ENCODE measurements at regions not wholly inside any gene's neighbourhood (a gene's known extent, or its start where the extent isn't known, plus 50 kb on each side); places are given as distances from the start of the nearest gene placed in this dataset.

GRCh38 chr2:76569819-76570218 lies 859.1 kb upstream of the GCFC2 start:
- no peak for TF ChIP-seq CTCF (IDR thresholded peaks at IDR 0.05; ENCODE audit: insufficient read depth, low read length, missing control alignments)
- ChIA-PET POLR2A (no interaction called here), CTCF (no interaction called here)
- no peak for DNase-seq (ENCODE audit: low read depth, low spot score)
- no peak overlapping the region for H3K4me3 ChIP-seq (ENCODE audit: low read depth, low read length)

GRCh38 chr2:76567478-76567877 lies 856.8 kb upstream of the GCFC2 start:
- no peak for DNase-seq (ENCODE audit: low read depth, low spot score)

GRCh38 chr2:76564734-76565133 lies 854.0 kb upstream of the GCFC2 start:
- no peak overlapping the region for H3K4me3 ChIP-seq (ENCODE audit: low read depth, low read length)
- ChIA-PET CTCF (no interaction called here), POLR2A (no interaction called here)
- no peak for DNase-seq (ENCODE audit: low read depth, low spot score)
- TF ChIP-seq CTCF (IDR thresholded peaks at IDR 0.05; ENCODE audit: insufficient read depth, low read length, missing control alignments): no peak

More at GRCh38 chr2:76567478-76567877, 856.8 kb upstream of the GCFC2 start:
- no peak for TF ChIP-seq CTCF (IDR thresholded peaks at IDR 0.05; ENCODE audit: insufficient read depth, low read length, missing control alignments)
- CTCF ChIA-PET: no interaction called here
- H3K4me3 ChIP-seq (ENCODE audit: low read depth, low read length): no peak overlapping the region
- POLR2A ChIA-PET: no interaction called here

- CTCF ChIA-PET: interaction anchor here (0.8 kb wide), 1 partner anchor 36 kb away, joined by 3 read pairs; no protein-coding TSS in a partner anchor
Measured at GRCh38 chr2:76563730-76564129, 853.0 kb upstream of the GCFC2 start.

DNA sequence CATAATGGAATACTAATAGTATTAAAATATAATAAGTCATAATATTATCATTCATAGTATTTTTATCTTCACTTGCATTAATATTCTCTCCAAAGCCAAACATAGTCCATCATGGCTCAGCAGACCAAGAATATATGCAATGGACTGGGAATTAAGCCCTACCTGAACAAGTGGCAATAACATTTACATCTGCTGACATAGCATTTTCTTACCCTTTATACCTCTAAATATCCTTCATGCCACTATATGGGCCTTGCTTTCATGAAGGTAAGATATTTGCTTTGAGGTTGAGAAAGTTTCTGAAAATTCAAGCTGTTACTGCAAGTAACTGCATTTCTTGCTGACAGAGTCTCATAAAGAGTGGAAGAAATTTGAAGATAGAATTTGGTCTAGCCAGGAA lies 847.4 kb upstream of the GCFC2 start:
- ChIA-PET POLR2A (no interaction called here), CTCF (no interaction called here)
- no peak for DNase-seq (ENCODE audit: low read depth, low spot score)
- TF ChIP-seq CTCF (IDR thresholded peaks at IDR 0.05; ENCODE audit: insufficient read depth, low read length, missing control alignments): no peak
- no peak overlapping the region for H3K4me3 ChIP-seq (ENCODE audit: low read depth, low read length)

More at GRCh38 chr2:76563730-76564129, 853.0 kb upstream of the GCFC2 start:
- no peak for TF ChIP-seq CTCF (IDR thresholded peaks at IDR 0.05; ENCODE audit: insufficient read depth, low read length, missing control alignments)
- POLR2A ChIA-PET: no interaction called here
- DNase-seq (ENCODE audit: low read depth, low spot score): no peak
- no peak overlapping the region for H3K4me3 ChIP-seq (ENCODE audit: low read depth, low read length)

DNA sequence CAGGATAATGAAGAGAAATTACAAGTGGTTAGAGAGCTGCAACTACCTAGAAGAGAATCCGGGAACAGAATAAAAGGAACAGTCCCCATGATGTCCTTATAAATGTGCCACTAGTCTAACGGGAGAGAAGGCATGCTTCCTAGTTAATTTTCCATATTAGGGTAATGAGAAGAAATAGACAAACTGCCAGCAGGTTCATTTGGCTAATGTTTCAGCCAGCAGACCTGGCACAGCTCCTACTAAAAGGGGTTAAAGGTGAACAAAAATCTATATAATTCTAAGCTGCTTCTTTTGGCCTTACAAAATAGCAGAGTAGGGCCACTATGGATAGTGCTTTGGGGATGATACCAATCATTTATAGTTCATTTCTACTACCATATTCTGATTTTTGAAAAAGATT lies 845.3 kb upstream of the GCFC2 start:
- POLR2A ChIA-PET: no interaction called here
- no peak overlapping the region for H3K4me3 ChIP-seq (ENCODE audit: low read depth, low read length)
- CTCF ChIA-PET: no interaction called here

More for the DNA sequence above, 845.3 kb upstream of the GCFC2 start:
- no peak for DNase-seq (ENCODE audit: low read depth, low spot score)
- no peak for TF ChIP-seq CTCF (IDR thresholded peaks at IDR 0.05; ENCODE audit: insufficient read depth, low read length, missing control alignments)
